K562 (cell line): ENCODE measurements at regions not wholly inside any gene's neighbourhood (a gene's known extent, or its start where the extent isn't known, plus 50 kb on each side); places are given as distances from the start of the nearest gene placed in this dataset.

Experiments used
- ATAC-seq: fragments of 200-7000 bp; cut with Tn5 transposase; 3 replicates; pipeline ENCODE4 v1.9.1; 2020; ENCODE audit warnings: moderate library complexity
- BruUV-seq: library from RNA; stranded (reverse); fragments of 400-500 nt; replicated peaks from 2 replicates; lab custom pipeline; 2021; lab: Mats Ljungman, UMichigan
- CTCF ChIA-PET: fragments of 300-600 bp; formaldehyde crosslinking; extraction: SDS; loops from one replicate; lab custom pipeline; 2021; ENCODE audit warnings: low intra/inter-chr PET ratio; lab: Yijun Ruan, JAX
- POLR2A ChIA-PET: fragments of 300-600, 350-650 bp; sonication (Branson Sonifier 250); formaldehyde crosslinking; extraction: SDS; loops from one replicate; lab custom pipeline; 2021; ENCODE audit warnings: antibody characterized with exemption, inconsistent platforms; lab: Yijun Ruan, JAX
- DNase-seq, 4 experiments: peaks; one replicate each; pipeline versions ENCODE4 v3.0.0 to v3.0.0-alpha.2; 2011 to 2018; ENCODE audit warnings: low spot score in 3 of 4, mixed read lengths in 3 of 4; ENCODE audit errors: extremely low read depth in 1 of 4
- FAIRE-seq: peaks from 2 replicates; lab custom pipeline; 2011; peaks lifted over from hg19 to GRCh38; lab: Jason Lieb, UNC
- H2AFZ ChIP-seq: 2 replicates; pipeline ENCODE4 v1.6.0; 2011; ENCODE audit warnings: low read depth, low read length, control low read depth, inconsistent platforms
- H3K27ac ChIP-seq: fragments of 200-600 bp; 3 replicates; pipeline ENCODE4 v1.8.0; 2011; ENCODE audit warnings: low read depth, mild to moderate bottlenecking, control low read depth, inconsistent platforms, low read length, moderate library complexity, mixed read lengths; ENCODE audit errors: extremely low read depth
- H3K27me3 ChIP-seq, 2 experiments: fragments of 300-600 bp in 1 of 2; 2 replicates in 1 of 2; 3 replicates in 1 of 2; pipeline versions ENCODE4 v1.6.0 to v1.8.0; 2011; ENCODE audit warnings: inconsistent platforms in 2 of 2, low read length in 2 of 2, mild to moderate bottlenecking in 1 of 2, mixed read lengths in 1 of 2, moderate library complexity in 1 of 2; ENCODE audit not compliant: control insufficient read depth in 2 of 2, insufficient read depth in 2 of 2
- H3K36me3 ChIP-seq: fragments of 300-600 bp; 3 replicates; pipeline ENCODE4 v1.8.0; 2011; ENCODE audit warnings: mild to moderate bottlenecking, low read length, inconsistent platforms; ENCODE audit not compliant: control insufficient read depth, insufficient read depth
- H3K4me1 ChIP-seq, 2 experiments: fragments of 200-600 bp in 1 of 2; replicated peaks in 1 of 2; 2 replicates in 1 of 2; 3 replicates in 1 of 2; pipeline versions ENCODE4 v1.5.1 to v1.8.0; 2011; ENCODE audit warnings: inconsistent platforms in 2 of 2, low read length in 2 of 2, mild to moderate bottlenecking in 1 of 2, mixed read lengths in 1 of 2, moderate library complexity in 1 of 2; ENCODE audit not compliant: control insufficient read depth in 2 of 2, insufficient read depth in 2 of 2
- H3K4me2 ChIP-seq: 2 replicates; pipeline ENCODE4 v1.6.1; 2011; ENCODE audit warnings: low read length, control low read depth, inconsistent platforms, mixed read lengths; ENCODE audit not compliant: insufficient read depth
- H3K4me3 ChIP-seq: fragments of 200-600 bp; sonication (generic), shearing (Covaris generic); 2 replicates; pipeline ENCODE4 v1.5.1; 2016; ENCODE audit warnings: control low read depth, inconsistent platforms
- H3K79me2 ChIP-seq: fragments of 200-600 bp; 3 replicates; pipeline ENCODE4 v1.8.0; 2011; ENCODE audit warnings: low read length, inconsistent platforms; ENCODE audit not compliant: control insufficient read depth, insufficient read depth
- H3K9ac ChIP-seq, 2 experiments: 2 replicates each; pipeline versions ENCODE4 v1.6.0 to v1.6.1; 2011; ENCODE audit warnings: low read depth in 2 of 2, low read length in 2 of 2, control low read depth in 1 of 2, inconsistent platforms in 1 of 2, mild to moderate bottlenecking in 1 of 2, mixed read lengths in 1 of 2; ENCODE audit not compliant: insufficient read depth in 1 of 2
- H3K9me1 ChIP-seq: one replicate; pipeline ENCODE4 v1.6.0; 2011; ENCODE audit warnings: inconsistent platforms, mild to moderate bottlenecking, low read length, moderate library complexity; ENCODE audit not compliant: control insufficient read depth, insufficient read depth
- H3K9me3 ChIP-seq: replicated peaks from 2 replicates; pipeline ENCODE4 v1.5.1; 2011; ENCODE audit warnings: low read depth, low read length, inconsistent platforms; ENCODE audit not compliant: control insufficient read depth, insufficient read depth
- H4K20me1 ChIP-seq: replicated peaks from 2 replicates; pipeline ENCODE4 v1.6.1; 2011; ENCODE audit warnings: low read length, inconsistent platforms, mixed read lengths; ENCODE audit not compliant: control insufficient read depth, insufficient read depth
- ELF4 ChIP-seq: fragments of 450-650 bp; formaldehyde crosslinking; IDR thresholded peaks from 2 replicates; pipeline ENCODE4 v1.4.0; 2022; ENCODE audit warnings: missing genetic modification characterization
- ESRRB ChIP-seq: fragments of 250-450 bp; sonication (Bioruptor Pico); IDR thresholded peaks from 2 replicates; pipeline ENCODE4 v1.5.0; 2020; ENCODE audit warnings: mild to moderate bottlenecking, moderate library complexity, borderline replicate concordance
- HNRNPL ChIP-seq: fragments of 200-400 bp; formaldehyde crosslinking; IDR thresholded peaks from 2 replicates; pipeline ENCODE4 v1.6.1; 2017; ENCODE audit warnings: low read depth, mild to moderate bottlenecking, low read length
- HNRNPUL1 ChIP-seq: fragments of 200-400 bp; formaldehyde crosslinking; IDR thresholded peaks from 2 replicates; pipeline ENCODE4 v1.6.1; 2017; ENCODE audit warnings: low read length
- POLR2B ChIP-seq: fragments of 450-650 bp; IDR thresholded peaks from 2 replicates; pipeline ENCODE4 v1.6.1; 2018; ENCODE audit warnings: low read depth; ENCODE audit not compliant: partially characterized antibody
- SLC30A9 ChIP-seq: fragments of 250-450 bp; sonication (Bioruptor Pico); IDR thresholded peaks from 2 replicates; pipeline ENCODE4 v1.8.0; 2022; ENCODE audit warnings: mild to moderate bottlenecking, moderate library complexity
- SNRNP70 ChIP-seq: fragments of 200-400 bp; formaldehyde crosslinking; optimal IDR thresholded peaks from 2 replicates; pipeline ENCODE3; 2017; ENCODE audit warnings: low read depth, low read length
- TARDBP ChIP-seq: fragments of 450-650 bp; IDR thresholded peaks from 2 replicates; pipeline ENCODE4 v1.6.1; 2016
- THRB ChIP-seq: fragments of 450-650 bp; formaldehyde crosslinking; conservative IDR thresholded peaks from 2 replicates; pipeline ENCODE4 v1.4.0; 2022; ENCODE audit warnings: mild to moderate bottlenecking, missing genetic modification characterization
- ZKSCAN8 ChIP-seq: fragments of 200-800 bp; sonication (Bioruptor generic); IDR thresholded peaks from 2 replicates; pipeline ENCODE4 v1.6.1; 2016; ENCODE audit warnings: missing genetic modification characterization, missing compliant biosample characterization
- ZNF134 ChIP-seq: fragments of 250-450 bp; sonication (Bioruptor Pico); conservative IDR thresholded peaks from 2 replicates; pipeline ENCODE4 v1.4.0; 2020
- ZNF263 ChIP-seq: sonication (generic); formaldehyde crosslinking; IDR thresholded peaks from 2 replicates; pipeline ENCODE4 v1.8.0; 2022; ENCODE audit warnings: mild to moderate bottlenecking, missing genetic modification reagents, borderline replicate concordance
- ZNF644 ChIP-seq: fragments of 200-800 bp; sonication (Bioruptor generic); IDR thresholded peaks from 2 replicates; pipeline ENCODE4 v1.6.1; 2016; ENCODE audit warnings: low read depth, missing genetic modification characterization, missing compliant biosample characterization
- ZSCAN29 ChIP-seq: fragments of 450-650 bp; IDR thresholded peaks from 2 replicates; pipeline ENCODE4 v1.6.1; 2017
- WGBS: fragments of 100-300 bp; shearing (Covaris generic); methylation state at CpG from one replicate; pipeline ENCODE4 v1.1.6; 2016; ENCODE audit warnings: low coverage, mixed read lengths; ENCODE audit not compliant: insufficient coverage; ENCODE audit errors: missing lambda C conversion rate; 5-methylcytosine and 5-hydroxymethylcytosine counted together
- in situ Hi-C: fragments of 300-500 bp; cut with MboI; formaldehyde crosslinking; loops from 4 replicates; pipeline ENCODE4 v1.15.0; 2018; ENCODE audit warnings: inconsistent platforms, mixed read lengths
- intact Hi-C: fragments of 100-400 bp; cut with micrococcal nuclease; formaldehyde crosslinking; loops from 2 replicates; pipeline ENCODE4 v1.14.2; 2022
- TF ChIP-seq, protein P1 (sequence below): fragments of 250-450 bp; sonication (Bioruptor Pico); IDR thresholded peaks from 2 replicates; pipeline ENCODE4 v1.5.0; 2022; ENCODE audit warnings: mild to moderate bottlenecking

DNA sequence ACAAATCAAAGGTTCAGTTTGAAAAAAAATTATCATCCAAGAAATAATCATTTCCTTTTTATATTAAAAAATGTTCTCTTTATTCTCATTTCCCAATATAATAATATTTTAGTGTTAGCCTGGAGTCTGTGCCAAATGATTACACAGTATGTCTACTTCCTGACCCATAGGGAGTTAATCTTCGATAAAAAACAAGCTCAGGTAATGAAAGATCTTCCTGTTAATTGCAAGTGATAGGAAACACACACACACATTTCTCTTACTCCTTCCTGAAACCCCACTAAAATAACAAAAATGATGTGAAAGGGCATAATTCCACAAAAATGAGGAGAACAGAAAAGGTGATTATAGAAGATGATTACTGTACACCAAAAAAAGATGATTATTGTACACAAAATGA, 123.5 kb upstream of the CXADR start:
- DNase-seq (no peak), FAIRE-seq (no peak), ATAC-seq (no peak)
- Histone ChIP-seq H3K9me1 (no peaks in the 10 kb centered on the region), H3K9me3 (no peaks in the 10 kb centered on the region), H3K9ac (no peak overlapping the region), H4K20me1 (no peaks in the 10 kb centered on the region), H3K79me2 (no peaks in the 10 kb centered on the region), H3K4me3 (no peak overlapping the region), H3K4me1 (no peaks in the 10 kb centered on the region), H3K27me3 (no peaks in the 10 kb centered on the region), H3K27ac (no peak overlapping the region), H2AFZ (no peak overlapping the region), H3K36me3 (no peaks in the 10 kb centered on the region), H3K4me2 (no peak overlapping the region)
- no peak for TF ChIP-seq HNRNPL
- no peak for TF ChIP-seq ESRRB
- no peak for TF ChIP-seq ZNF263 (CRISPR knock-in tag)
- CTCF ChIA-PET: no interaction called here
- in situ Hi-C loops: no loop called here
- BruUV-seq: no TSS peak
- intact Hi-C loops: loop anchor here (10.0 kb wide), 2 partner anchors 165 to 285 kb away; no protein-coding TSS in a partner anchor
- POLR2A ChIA-PET: no interaction called here
- 7% methylated on average over 1 of the region's 1 CpG for WGBS

- ATAC-seq: no peak
- TF ChIP-seq ZKSCAN8 (no peak), ELF4 (CRISPR knock-in tag) (no peak), TARDBP (no peak), HNRNPUL1 (no peak), POLR2B (no peak), ZNF134 (CRISPR knock-in tag) (no peak), ZSCAN29 (no peak), SNRNP70 (no peak), SLC30A9 (CRISPR knock-in tag) (no peak), ZNF644 (tag) (no peak), THRB (no peak)
- TF ChIP-seq, protein P1, sequence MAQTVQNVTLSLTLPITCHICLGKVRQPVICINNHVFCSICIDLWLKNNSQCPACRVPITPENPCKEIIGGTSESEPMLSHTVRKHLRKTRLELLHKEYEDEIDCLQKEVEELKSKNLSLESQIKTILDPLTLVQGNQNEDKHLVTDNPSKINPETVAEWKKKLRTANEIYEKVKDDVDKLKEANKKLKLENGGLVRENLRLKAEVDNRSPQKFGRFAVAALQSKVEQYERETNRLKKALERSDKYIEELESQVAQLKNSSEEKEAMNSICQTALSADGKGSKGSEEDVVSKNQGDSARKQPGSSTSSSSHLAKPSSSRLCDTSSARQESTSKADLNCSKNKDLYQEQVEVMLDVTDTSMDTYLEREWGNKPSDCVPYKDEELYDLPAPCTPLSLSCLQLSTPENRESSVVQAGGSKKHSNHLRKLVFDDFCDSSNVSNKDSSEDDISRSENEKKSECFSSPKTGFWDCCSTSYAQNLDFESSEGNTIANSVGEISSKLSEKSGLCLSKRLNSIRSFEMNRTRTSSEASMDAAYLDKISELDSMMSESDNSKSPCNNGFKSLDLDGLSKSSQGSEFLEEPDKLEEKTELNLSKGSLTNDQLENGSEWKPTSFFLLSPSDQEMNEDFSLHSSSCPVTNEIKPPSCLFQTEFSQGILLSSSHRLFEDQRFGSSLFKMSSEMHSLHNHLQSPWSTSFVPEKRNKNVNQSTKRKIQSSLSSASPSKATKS (CRISPR knock-in tag): no peak
These were observed 122.3 kb upstream of the CXADR start for GRCh38 chr21:17390569-17390968.

More at GRCh38 chr21:17390569-17390968, 122.3 kb upstream of the CXADR start:
- 0% methylated on average over 2 of the region's 2 CpGs for WGBS
- ChIA-PET POLR2A (no interaction called here), CTCF (no interaction called here)
- Histone ChIP-seq H3K36me3 (no peaks in the 10 kb centered on the region), H4K20me1 (no peaks in the 10 kb centered on the region), H3K27ac (no peak overlapping the region), H3K4me1 (no peaks in the 10 kb centered on the region), H3K27me3 (no peaks in the 10 kb centered on the region), H3K4me2 (no peak overlapping the region), H3K9me3 (no peaks in the 10 kb centered on the region), H2AFZ (no peak overlapping the region), H3K4me3 (no peak overlapping the region), H3K9me1 (no peaks in the 10 kb centered on the region), H3K79me2 (no peaks in the 10 kb centered on the region), H3K9ac (no peak overlapping the region)
- no peak for FAIRE-seq
- intact Hi-C loops: no loop called here
- no peak for DNase-seq
- no TSS peak for BruUV-seq
- in situ Hi-C loops: no loop called here
